Left ventricle myocardium inferior (tissue), 1 donor: ENCODE measurements at regions not wholly inside any gene's neighbourhood (a gene's known extent, or its start where the extent isn't known, plus 50 kb on each side); places are given as distances from the start of the nearest gene placed in this dataset.

Experiments
- DNase-seq: peaks from one replicate; pipeline ENCODE4 v3.0.0-alpha.2; 2020
- H3K27ac ChIP-seq: fragments of 200-600 bp; replicated peaks from 2 replicates; pipeline ENCODE4 v1.8.0; 2021
- H3K27me3 ChIP-seq: fragments of 200-600 bp; 2 replicates; pipeline ENCODE4 v1.8.0; 2021; ENCODE audit warnings: low read depth
- H3K36me3 ChIP-seq: fragments of 200-600 bp; 2 replicates; pipeline ENCODE4 v1.8.0; 2021
- H3K4me1 ChIP-seq: fragments of 200-600 bp; 2 replicates; pipeline ENCODE4 v1.8.0; 2021
- H3K4me3 ChIP-seq: fragments of 200-600 bp; 2 replicates; pipeline ENCODE4 v1.8.0; 2021; ENCODE audit warnings: mild to moderate bottlenecking, moderate library complexity
- H3K9me3 ChIP-seq: fragments of 200-600 bp; replicated peaks from 2 replicates; pipeline ENCODE4 v1.8.0; 2021
- CTCF ChIP-seq: fragments of 200-600 bp; IDR thresholded peaks from 2 replicates; pipeline ENCODE4 v1.8.0; 2021; ENCODE audit warnings: antibody characterized with exemption, mild to moderate bottlenecking, borderline replicate concordance
- intact Hi-C: fragments of 100-400 bp; cut with micrococcal nuclease; formaldehyde crosslinking; loops from one replicate; pipeline ENCODE4 v1.11.0; 2022
- donor health status: DM: no; HTN: yes; CAD: no; lungs with severe emphysema.

- Histone ChIP-seq H3K36me3 (no peaks in the 10 kb centered on the region), H3K27ac (no peak overlapping the region), H3K4me1 (no peaks in the 10 kb centered on the region), H3K27me3 (no peaks in the 10 kb centered on the region), H3K9me3 (no peaks in the 10 kb centered on the region), H3K4me3 (no peak overlapping the region)
- no peak for DNase-seq
- intact Hi-C loops = no loop called here
- TF ChIP-seq CTCF = no peak
These were observed 267.2 kb downstream of the TFEC start for GRCh38 chr7:115763347-115763746.

DNA sequence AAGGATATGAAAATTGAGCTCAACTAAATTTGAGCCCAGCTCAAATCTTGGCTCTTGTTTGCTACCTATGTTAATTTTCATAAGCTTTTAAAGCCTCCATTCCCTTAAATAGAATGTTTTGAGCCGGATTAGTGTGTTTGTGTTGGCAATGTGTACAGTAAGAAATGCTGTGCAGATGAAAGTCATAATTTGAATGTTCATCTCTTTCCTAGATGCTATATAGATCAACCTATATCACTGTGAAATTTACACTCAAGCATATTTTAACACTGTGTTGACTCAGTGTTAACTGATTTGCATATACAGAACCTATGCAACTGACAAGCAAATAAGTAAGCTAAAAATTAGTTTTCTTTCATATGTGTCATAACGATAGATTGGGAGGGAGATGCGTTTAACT lies 272.5 kb downstream of the TFEC start:
- Histone ChIP-seq H3K27me3 (no peaks in the 10 kb centered on the region), H3K9me3 (no peaks in the 10 kb centered on the region), H3K4me3 (no peak overlapping the region), H3K27ac (no peak overlapping the region), H3K4me1 (no peaks in the 10 kb centered on the region), H3K36me3 (no peaks in the 10 kb centered on the region)
- DNase-seq = no peak
- intact Hi-C loops = no loop called here
- TF ChIP-seq CTCF = no peak

GRCh38 chr7:115754226-115754625 lies 276.3 kb downstream of the TFEC start:
- no peaks in the 10 kb centered on the region for H3K4me1 ChIP-seq
- TF ChIP-seq CTCF = no peak
- H3K9me3 ChIP-seq = no peaks in the 10 kb centered on the region
- no peak overlapping the region for H3K4me3 ChIP-seq
- no peak overlapping the region for H3K27ac ChIP-seq
- H3K27me3 ChIP-seq = no peaks in the 10 kb centered on the region
- no peaks in the 10 kb centered on the region for H3K36me3 ChIP-seq
- DNase-seq = no peak
- intact Hi-C loops = no loop called here

GRCh38 chr7:115749924-115750323 lies 280.6 kb downstream of the TFEC start:
- no peak for TF ChIP-seq CTCF
- DNase-seq = no peak
- intact Hi-C loops = no loop called here

DNA sequence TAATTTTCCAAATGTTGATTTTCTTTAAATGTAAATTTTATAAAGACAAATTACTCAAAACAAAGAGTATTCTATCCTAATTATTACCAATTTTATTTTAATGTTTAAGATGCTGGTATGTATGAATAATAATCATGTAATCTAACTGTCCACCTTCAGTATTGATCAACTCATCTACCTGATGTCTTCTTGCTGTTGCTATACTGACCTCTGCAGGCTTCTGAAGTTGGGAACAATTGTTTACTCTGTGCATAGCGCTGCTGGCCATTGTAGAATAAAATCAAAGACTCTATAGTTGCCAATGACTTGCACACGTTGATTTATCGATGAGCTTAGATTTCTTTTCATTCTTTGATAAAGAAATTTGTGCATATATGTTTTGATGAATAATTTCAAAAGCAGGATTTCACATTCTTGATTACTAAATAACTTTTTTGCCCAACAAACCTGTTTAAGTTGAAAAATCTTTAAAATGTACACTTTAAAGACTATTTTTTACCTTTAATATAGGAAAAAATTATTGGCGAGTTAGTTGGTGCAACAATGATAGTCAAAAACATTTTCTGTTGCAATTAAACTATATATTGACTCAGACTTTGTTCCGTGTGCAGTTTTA lies 282.3 kb downstream of the TFEC start:
- intact Hi-C loops = no loop called here
- Histone ChIP-seq H3K27me3 (no peaks in the 10 kb centered on the region), H3K4me3 (no peak overlapping the region), H3K36me3 (no peaks in the 10 kb centered on the region), H3K27ac (no peak overlapping the region), H3K9me3 (no peaks in the 10 kb centered on the region), H3K4me1 (no peaks in the 10 kb centered on the region)
- peak; percentile 45 for TF ChIP-seq CTCF
- no peak for DNase-seq

More at GRCh38 chr7:115749924-115750323, 280.6 kb downstream of the TFEC start:
- Histone ChIP-seq H3K4me3 (no peak overlapping the region), H3K27ac (no peak overlapping the region), H3K36me3 (no peaks in the 10 kb centered on the region), H3K9me3 (no peaks in the 10 kb centered on the region), H3K27me3 (no peaks in the 10 kb centered on the region), H3K4me1 (no peaks in the 10 kb centered on the region)
